ENCODE measurements at regions not wholly inside any gene's neighbourhood (a gene's known extent, or its start where the extent isn't known, plus 50 kb on each side); places are given as distances from the start of the nearest gene placed in this dataset.

GRCh38 chr13:109314101-109314500 lies 472.3 kb downstream of the IRS2 start:
- TF ChIP-seq SNAI2 (CRISPR knock-in tag; IDR thresholded peaks at IDR 0.05) (no peak), GLIS3 (CRISPR knock-in tag; IDR thresholded peaks at IDR 0.05) (no peak), TOX (CRISPR knock-in tag; IDR thresholded peaks at IDR 0.05; ENCODE audit: borderline replicate concordance) (no peak), CREB5 (CRISPR knock-in tag; IDR thresholded peaks at IDR 0.05; ENCODE audit: low read depth) (no peak), ZFP3 (CRISPR knock-in tag; IDR thresholded peaks at IDR 0.05) (no peak), RARB (CRISPR knock-in tag; IDR thresholded peaks at IDR 0.05) (no peak), ZNF8 (CRISPR knock-in tag; IDR thresholded peaks at IDR 0.05) (no peak), PPARA (CRISPR knock-in tag; IDR thresholded peaks at IDR 0.05; ENCODE audit: borderline replicate concordance) (no peak), CSDC2 (CRISPR knock-in tag; IDR thresholded peaks at IDR 0.05) (no peak), ZNF565 (CRISPR knock-in tag; conservative IDR thresholded peaks at IDR 0.05; ENCODE audit: low read depth) (no peak), BACH2 (CRISPR knock-in tag; IDR thresholded peaks at IDR 0.05; ENCODE audit: borderline replicate concordance) (no peak)
- TF ChIP-seq, protein P1, sequence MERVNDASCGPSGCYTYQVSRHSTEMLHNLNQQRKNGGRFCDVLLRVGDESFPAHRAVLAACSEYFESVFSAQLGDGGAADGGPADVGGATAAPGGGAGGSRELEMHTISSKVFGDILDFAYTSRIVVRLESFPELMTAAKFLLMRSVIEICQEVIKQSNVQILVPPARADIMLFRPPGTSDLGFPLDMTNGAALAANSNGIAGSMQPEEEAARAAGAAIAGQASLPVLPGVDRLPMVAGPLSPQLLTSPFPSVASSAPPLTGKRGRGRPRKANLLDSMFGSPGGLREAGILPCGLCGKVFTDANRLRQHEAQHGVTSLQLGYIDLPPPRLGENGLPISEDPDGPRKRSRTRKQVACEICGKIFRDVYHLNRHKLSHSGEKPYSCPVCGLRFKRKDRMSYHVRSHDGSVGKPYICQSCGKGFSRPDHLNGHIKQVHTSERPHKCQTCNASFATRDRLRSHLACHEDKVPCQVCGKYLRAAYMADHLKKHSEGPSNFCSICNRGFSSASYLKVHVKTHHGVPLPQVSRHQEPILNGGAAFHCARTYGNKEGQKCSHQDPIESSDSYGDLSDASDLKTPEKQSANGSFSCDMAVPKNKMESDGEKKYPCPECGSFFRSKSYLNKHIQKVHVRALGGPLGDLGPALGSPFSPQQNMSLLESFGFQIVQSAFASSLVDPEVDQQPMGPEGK (CRISPR knock-in tag; IDR thresholded peaks at IDR 0.05; ENCODE audit: borderline replicate concordance) = no peak
- TF ChIP-seq, protein P2, sequence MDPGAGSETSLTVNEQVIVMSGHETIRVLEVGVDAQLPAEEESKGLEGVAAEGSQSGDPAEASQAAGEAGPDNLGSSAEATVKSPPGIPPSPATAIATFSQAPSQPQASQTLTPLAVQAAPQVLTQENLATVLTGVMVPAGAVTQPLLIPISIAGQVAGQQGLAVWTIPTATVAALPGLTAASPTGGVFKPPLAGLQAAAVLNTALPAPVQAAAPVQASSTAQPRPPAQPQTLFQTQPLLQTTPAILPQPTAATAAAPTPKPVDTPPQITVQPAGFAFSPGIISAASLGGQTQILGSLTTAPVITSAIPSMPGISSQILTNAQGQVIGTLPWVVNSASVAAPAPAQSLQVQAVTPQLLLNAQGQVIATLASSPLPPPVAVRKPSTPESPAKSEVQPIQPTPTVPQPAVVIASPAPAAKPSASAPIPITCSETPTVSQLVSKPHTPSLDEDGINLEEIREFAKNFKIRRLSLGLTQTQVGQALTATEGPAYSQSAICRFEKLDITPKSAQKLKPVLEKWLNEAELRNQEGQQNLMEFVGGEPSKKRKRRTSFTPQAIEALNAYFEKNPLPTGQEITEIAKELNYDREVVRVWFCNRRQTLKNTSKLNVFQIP (CRISPR knock-in tag; IDR thresholded peaks at IDR 0.05; ENCODE audit: borderline replicate concordance, low read depth) = no peak
